GM12892 (cell line): ENCODE measurements at regions not wholly inside any gene's neighbourhood (a gene's known extent, or its start where the extent isn't known, plus 50 kb on each side); places are given as distances from the start of the nearest gene placed in this dataset.
A peak's percentile ranks its signal among the peaks of the same experiment; 100 is the strongest.

Experiments used
- DNase-seq: peaks from one replicate; pipeline ENCODE4 v3.0.0; 2011; ENCODE audit not compliant: insufficient read length
- FAIRE-seq: peaks from 2 replicates; lab custom pipeline; 2011; peaks lifted over from hg19 to GRCh38; lab: Jason Lieb, UNC
- POLR2A ChIP-seq: IDR thresholded peaks from 2 replicates; pipeline ENCODE4 v1.6.1; 2011; ENCODE audit warnings: low read depth, low read length, control low read depth
- POLR2AphosphoS5 ChIP-seq: IDR thresholded peaks from 2 replicates; pipeline ENCODE4 v1.6.1; 2011; ENCODE audit warnings: low read depth, low read length, control low read depth
- TAF1 ChIP-seq: IDR thresholded peaks from 2 replicates; pipeline ENCODE4 v1.6.1; 2011; ENCODE audit warnings: low read depth, mild to moderate bottlenecking, control low read depth, low read length, borderline replicate concordance

DNA sequence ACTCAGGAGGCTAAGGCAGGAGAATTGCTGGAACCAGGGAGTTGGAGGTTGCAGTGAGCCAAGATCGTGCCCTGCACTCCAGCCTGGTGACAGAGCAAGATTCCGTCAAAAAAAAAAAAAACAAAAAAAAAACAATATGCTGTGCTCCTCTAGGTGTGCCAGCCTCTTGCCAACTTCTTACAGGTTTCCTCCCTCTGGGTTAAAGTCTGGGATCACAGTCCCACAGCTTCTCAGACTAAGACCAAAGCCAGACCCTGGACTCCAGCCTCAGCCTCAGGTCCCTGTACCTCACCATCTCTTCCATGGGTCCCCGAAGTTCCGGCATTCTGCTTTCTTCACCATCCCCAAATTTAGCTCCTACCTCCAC, 180.8 kb upstream of the MVB12B start:
- no peak for FAIRE-seq
- DNase-seq = no peak
- TF ChIP-seq POLR2AphosphoS5 (no peak), POLR2A (no peak), TAF1 (no peak)

DNA sequence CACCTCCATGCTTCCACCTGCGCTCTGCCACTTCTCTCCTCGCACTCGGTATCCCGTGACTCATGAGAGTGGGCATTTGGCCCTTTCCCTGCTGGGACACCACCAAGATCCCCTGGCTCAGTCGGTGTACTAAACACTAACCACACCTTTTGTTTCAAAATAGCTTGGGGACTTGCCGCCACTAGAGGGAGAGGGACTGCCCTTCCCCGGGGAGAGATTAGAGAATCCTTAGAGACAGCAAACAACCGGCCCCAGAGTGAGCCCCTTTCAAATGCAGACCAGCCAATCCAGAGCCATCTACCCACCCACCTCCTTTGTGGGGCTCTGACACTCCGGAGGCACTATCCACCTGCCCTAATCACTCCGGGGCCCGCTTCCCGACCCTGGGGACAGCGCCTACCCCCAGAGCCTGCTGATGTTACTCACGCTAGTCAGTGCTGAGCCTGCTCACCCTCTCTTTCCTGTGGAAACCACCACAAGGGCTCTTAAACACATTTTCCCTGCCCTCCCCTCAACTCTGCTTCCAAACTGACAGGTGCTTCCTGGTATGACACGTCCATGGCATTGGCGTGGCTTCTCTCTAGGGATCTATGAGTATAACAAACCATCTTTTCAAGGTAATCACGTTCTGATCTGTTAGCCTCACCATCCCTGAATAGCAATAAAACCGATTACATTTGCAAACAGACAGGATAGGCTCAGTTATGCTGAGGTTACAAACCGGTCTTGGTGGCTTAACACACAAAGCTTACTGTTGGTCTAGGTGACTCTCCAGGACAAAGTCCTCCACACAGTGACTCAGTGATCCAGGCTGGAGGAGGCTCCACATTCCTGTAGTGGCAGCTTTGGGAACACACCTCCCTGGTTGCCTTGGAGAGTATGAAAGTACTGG, 180.1 kb upstream of the MVB12B start:
- DNase-seq (peak; percentile 60), FAIRE-seq (peak; percentile 62)
- TF ChIP-seq TAF1 = no peak

DNA sequence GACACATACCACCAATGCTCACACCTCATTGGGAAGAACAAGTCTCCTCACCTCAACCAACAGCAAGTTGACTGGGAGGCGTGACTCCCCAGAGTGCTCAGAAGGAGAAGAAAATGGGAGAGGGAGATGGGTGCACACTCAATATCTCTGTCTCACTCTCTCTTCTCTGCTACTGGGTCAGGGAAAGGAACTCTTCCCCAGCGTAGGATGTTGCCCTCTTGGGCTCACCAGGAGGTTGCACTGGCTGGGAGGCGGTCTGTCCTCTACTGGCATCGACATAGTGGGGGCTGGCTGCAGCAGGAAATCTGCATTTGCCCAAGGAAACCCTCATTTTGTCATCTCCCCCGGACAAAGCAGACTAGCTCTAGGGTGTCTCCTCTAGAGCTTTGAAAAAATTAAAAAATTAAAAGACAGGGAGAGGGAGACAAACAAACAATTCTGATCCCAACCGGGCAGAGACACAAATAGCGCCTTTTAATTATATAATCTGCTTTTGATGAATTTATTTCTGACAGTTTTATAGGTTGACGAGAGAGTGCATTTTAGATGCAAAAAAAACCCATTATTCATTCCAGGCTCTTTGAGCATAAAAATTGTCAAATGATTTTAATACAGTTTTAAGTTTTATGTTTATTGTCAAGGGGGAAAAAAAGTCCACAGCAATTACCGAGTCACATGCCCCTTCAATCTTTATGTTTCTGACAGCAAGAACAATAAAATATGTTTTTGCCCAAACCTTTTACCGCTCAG, 179.3 kb upstream of the MVB12B start:
- TF ChIP-seq TAF1 (no peak), POLR2AphosphoS5 (no peak)
- no peak for DNase-seq
- FAIRE-seq = no peak

DNA sequence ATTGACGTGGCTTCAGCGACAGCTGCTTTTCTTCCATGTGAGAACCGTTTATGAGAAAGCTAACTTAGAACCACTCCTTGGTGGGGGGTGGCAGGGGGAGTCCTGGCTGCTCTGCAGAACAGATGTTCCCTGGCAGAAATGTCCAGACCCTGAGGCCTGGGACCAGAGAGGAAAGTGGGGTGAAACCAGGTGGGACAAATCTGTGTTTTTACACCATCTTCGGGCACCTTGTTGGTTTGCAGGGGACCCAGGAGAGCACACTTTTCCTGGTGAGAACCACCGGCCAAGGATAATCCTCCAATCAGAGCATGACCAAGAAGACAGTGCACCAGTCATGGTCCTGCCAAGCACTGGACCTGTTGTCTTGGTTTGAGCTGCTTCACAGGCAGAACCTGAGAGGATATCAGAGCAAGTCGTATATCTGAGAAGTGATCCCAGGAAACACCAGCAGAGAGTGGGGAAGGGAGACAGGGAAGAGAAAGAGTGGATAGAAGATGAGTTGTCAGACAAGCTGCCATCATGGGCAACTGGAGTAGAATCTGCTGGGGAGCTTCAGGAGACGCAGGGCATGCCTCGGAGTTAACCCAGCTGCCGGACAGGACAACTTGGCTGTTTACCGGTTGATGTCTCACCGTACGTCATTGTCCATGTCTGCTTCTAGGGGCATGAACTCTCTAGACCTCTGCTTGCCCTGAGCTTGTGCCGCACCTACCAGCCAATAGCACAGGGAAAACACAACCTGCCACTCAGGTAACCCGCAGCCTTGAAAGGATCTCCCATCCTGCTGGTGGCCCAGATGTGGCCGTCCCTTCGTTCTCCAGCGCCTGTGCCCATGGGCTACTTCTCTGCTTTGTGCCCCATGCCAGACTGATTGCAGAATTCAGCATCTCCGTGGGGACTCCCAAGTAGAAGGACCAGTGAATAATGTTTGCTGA, 178.4 kb upstream of the MVB12B start:
- TF ChIP-seq POLR2A (no peak), POLR2AphosphoS5 (no peak), TAF1 (no peak)
- FAIRE-seq (no peak), DNase-seq (no peak)

DNA sequence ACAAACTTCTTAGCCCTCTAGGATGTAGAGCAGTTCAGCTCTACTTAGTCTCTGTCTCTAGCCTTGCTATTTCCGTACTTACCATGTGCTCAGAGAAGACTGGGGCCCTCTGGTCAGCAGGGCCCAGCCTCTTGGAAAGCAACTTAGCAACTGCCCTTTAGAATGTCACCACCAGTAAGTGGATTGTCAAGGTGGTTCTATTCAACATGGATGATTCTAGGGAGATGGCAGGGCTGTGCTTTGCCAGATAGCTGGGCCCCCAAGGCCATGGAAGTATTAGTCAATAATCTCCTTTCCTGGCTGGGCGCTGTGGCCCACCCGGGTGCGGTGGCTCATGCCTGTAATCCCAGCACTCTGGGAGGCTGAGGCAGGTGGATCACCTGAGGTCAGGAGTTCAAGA, 177.6 kb upstream of the MVB12B start:
- TF ChIP-seq POLR2AphosphoS5 (no peak), TAF1 (no peak), POLR2A (no peak)
- DNase-seq (no peak), FAIRE-seq (no peak)

DNA sequence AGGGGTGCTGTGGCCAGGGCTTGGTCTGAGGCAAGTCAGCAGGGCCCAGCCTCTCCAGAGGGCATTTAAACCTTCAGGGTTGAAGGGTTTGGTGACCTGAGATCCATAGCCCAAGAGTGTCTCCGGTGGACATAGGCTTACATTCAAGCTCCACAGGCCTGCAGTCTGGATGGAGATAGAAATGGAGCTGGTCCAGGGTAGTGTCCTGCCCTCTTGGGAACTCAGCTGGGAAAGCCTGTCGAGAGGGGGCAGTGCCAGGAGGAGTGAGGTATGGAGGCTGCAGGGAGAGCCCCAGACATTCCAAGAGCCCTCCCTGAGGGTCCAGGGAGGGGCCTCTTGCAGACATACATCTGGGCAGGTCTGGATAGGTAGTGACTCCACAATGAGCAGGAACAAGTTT, 177.0 kb upstream of the MVB12B start:
- TF ChIP-seq TAF1 (no peak), POLR2AphosphoS5 (no peak), POLR2A (no peak)
- DNase-seq (no peak), FAIRE-seq (no peak)

DNA sequence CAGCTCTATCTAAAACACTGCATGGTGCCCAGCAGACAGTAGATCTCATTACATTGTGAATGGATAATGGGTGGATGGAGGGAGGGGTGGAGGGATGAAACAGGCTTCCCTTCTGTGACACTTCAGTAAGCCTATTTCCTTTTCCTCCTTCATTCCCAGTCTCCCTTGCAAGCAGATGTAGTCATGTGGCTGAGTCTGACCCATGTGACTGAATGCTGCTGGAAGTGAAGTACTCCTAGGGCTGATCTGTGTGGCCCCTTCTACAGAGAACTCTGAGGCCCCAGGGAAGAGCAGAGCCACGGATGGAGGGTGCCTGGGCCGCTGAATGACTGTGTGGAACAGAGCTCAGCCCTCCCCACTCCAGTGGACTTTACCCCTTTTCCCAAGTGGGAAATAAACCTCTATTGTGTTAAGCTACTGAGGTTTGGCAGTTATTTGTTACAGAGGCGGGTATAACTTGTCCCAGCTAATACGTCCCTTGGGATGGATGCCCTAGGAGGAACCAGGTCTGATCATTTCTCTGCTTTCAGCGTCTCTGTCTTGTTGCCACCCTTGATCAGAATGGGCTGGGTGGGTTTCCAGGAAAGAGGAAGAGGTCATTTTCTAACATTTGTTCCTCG, 176.1 kb upstream of the MVB12B start:
- no peak for DNase-seq
- TF ChIP-seq POLR2AphosphoS5 (no peak), POLR2A (no peak), TAF1 (no peak)
- FAIRE-seq = no peak

DNA sequence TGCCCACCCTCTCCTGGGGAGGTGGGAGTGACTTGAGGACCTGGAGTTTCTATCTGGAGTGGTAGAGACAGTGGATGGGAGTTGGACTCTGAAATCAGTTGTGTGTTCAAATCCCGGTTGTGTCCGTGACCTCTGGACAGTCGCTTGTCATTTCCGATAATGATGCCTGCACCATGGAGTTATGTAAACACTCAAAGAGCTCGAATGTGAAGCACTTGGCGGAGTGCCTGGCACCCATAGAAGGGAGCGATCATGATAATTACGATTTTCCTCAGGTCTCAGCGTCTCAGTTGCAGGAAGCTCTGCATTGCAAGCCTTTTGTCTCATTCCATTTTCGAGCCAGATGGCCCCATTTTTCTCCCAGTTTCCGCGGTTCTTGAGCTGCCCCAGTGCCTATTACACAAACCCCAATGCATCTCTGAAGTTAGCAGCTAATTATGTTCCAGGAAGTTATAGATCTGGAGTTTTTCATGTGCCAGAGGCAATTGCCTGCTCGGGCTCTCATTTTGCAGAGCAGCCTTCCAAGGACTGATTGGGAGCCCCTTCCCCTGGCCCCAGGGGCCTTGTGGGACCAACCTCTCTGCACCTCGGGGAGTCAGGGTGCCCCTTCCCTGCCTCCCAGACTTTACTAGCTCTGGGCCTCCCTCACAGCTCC, 175.5 kb upstream of the MVB12B start:
- no peak for DNase-seq
- FAIRE-seq = no peak
- TF ChIP-seq POLR2AphosphoS5 (no peak), POLR2A (no peak), TAF1 (no peak)

DNA sequence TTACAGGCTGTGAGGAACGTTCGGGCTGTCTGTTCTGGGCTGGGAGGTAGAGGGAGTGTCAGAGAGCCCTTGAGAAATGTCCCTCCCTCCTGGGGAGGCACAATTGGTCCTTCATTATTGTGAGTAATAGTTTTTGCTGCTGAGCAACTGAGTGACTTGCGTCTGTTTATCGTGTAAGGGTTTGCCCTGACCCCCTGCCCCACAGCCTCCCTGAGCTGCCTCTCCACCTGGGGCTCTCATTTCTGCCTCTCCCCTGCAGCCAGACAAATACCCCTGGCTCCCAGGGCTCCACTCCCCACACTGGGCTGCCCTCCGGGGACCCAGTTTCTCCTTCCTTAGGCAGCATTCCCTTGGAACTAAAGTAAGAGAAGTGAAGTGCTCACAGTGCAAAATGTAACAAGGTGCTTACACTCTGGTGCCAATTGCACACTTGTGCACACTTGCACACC, 174.9 kb upstream of the MVB12B start:
- FAIRE-seq (no peak), DNase-seq (no peak)
- TF ChIP-seq POLR2A = no peak
- TF ChIP-seq TAF1 = no peak
- TF ChIP-seq POLR2AphosphoS5 = no peak

DNA sequence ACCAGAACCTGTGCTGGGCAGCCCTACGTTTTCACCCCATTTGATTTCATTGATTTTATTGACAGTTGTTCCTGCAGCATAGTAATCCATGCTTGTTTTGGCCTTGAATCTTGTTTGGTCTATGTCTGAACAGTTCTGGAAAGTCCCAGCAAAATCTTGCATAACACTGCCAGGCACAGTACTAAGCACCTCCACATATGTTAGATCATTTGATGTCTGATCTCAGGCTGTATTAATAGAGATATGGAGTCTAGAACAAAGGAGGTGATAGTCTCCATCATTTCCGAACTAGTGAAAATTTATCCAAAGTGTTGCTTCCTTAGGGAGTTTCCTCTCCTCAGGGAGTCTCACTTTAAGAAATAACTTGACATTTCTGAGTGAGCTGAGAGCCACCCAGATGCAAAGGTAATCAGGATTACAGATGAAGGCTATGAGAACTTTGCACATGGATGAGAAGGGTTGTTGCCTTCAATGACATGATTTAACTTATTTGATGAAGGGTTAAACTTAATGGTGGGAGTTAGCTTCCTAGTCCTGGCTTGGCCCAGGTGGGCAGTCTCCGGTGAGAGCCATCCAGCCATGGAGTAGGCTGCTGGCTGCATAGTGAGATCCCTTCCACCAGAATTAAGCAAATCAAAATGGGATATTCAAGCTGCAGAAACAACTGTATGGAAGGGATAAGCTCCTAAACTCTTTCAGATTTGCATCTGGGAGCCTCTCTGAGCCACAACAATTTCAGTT, 173.8 kb upstream of the MVB12B start:
- FAIRE-seq = no peak
- TF ChIP-seq POLR2AphosphoS5 (no peak), TAF1 (no peak), POLR2A (no peak)
- no peak for DNase-seq
